SU-DHL-6 (cell line): ENCODE measurements at regions not wholly inside any gene's neighbourhood (a gene's known extent, or its start where the extent isn't known, plus 50 kb on each side); places are given as distances from the start of the nearest gene placed in this dataset.

ENCODE experiments used
- H2AFZ ChIP-seq: fragments of 200-600 bp; sonication (generic); 2 replicates; pipeline ENCODE4 v1.6.1; 2014; ENCODE audit warnings: low read depth, mild to moderate bottlenecking, moderate library complexity, mixed read lengths, antibody characterized with exemption, low read length; ENCODE audit not compliant: severe bottlenecking
- H3F3A ChIP-seq: fragments of 200-600 bp; shearing (Covaris generic); 2 replicates; pipeline ENCODE4 v1.6.0; 2016; ENCODE audit warnings: antibody characterized with exemption, mild to moderate bottlenecking; ENCODE audit not compliant: insufficient read depth
- H3K27ac ChIP-seq: fragments of 200-600 bp; sonication (generic); 2 replicates; pipeline ENCODE4 v1.5.1; 2016; ENCODE audit warnings: low read depth, mild to moderate bottlenecking, low read length, moderate library complexity, mixed read lengths
- H3K27me3 ChIP-seq: fragments of 200-600 bp; sonication (generic), shearing (Covaris generic); 2 replicates; pipeline ENCODE4 v1.6.0; 2014; ENCODE audit warnings: mild to moderate bottlenecking, low read length
- H3K36me3 ChIP-seq: fragments of 200-600 bp; sonication (generic); 2 replicates; pipeline ENCODE4 v1.6.1; 2014; ENCODE audit warnings: mild to moderate bottlenecking, low read length, mixed read lengths
- H3K4me2 ChIP-seq: fragments of 300-600, 200-600 bp; shearing (Covaris generic), sonication (generic); 2 replicates; pipeline ENCODE4 v1.6.0; 2014; ENCODE audit warnings: low read length, low read depth, mild to moderate bottlenecking; ENCODE audit not compliant: poor library complexity, severe bottlenecking
- H3K4me3 ChIP-seq: fragments of 200-600 bp; sonication (generic); 2 replicates; pipeline ENCODE4 v1.5.1; 2014; ENCODE audit warnings: antibody characterized with exemption, low read length, mild to moderate bottlenecking, mixed read lengths; ENCODE audit not compliant: insufficient read depth, poor library complexity, severe bottlenecking
- H3K79me2 ChIP-seq: fragments of 200-600 bp; sonication (generic); 2 replicates; pipeline ENCODE4 v1.6.1; 2014; ENCODE audit warnings: mild to moderate bottlenecking, low read length, moderate library complexity; ENCODE audit not compliant: insufficient read depth
- H3K9ac ChIP-seq: fragments of 200-600 bp; sonication (generic); 2 replicates; pipeline ENCODE4 v1.7.0; 2014; ENCODE audit warnings: mild to moderate bottlenecking, low read length
- H3K9me2 ChIP-seq: fragments of 200-600 bp; sonication (generic); replicated peaks from 2 replicates; pipeline ENCODE4 v1.6.1; 2014; ENCODE audit warnings: low read length; ENCODE audit not compliant: insufficient read depth
- H3K9me3 ChIP-seq: fragments of 200-600 bp; sonication (generic); 2 replicates; pipeline ENCODE4 v1.6.1; 2014; ENCODE audit warnings: low read length, mixed read lengths; ENCODE audit not compliant: insufficient read depth
- H4K20me1 ChIP-seq: fragments of 200-600 bp; sonication (generic); 2 replicates; pipeline ENCODE4 v1.6.1; 2014; ENCODE audit warnings: low read depth, mild to moderate bottlenecking, antibody characterized with exemption, low read length, moderate library complexity, mixed read lengths
- EZH2phosphoT487 ChIP-seq: fragments of 200-600 bp; sonication (generic), shearing (Covaris generic); conservative IDR thresholded peaks from 2 replicates; pipeline ENCODE4 v1.6.1; 2018; ENCODE audit warnings: mild to moderate bottlenecking, antibody characterized with exemption, low read length, moderate library complexity, mixed read lengths
- TF ChIP-seq, protein P1 (sequence below): fragments of 200-600 bp; sonication (generic); IDR thresholded peaks from one replicate; pipeline ENCODE4 v1.5.1; 2017; ENCODE audit warnings: antibody characterized with exemption, mild to moderate bottlenecking, low read length, moderate library complexity; ENCODE audit not compliant: insufficient read depth, poor library complexity, severe bottlenecking

DNA sequence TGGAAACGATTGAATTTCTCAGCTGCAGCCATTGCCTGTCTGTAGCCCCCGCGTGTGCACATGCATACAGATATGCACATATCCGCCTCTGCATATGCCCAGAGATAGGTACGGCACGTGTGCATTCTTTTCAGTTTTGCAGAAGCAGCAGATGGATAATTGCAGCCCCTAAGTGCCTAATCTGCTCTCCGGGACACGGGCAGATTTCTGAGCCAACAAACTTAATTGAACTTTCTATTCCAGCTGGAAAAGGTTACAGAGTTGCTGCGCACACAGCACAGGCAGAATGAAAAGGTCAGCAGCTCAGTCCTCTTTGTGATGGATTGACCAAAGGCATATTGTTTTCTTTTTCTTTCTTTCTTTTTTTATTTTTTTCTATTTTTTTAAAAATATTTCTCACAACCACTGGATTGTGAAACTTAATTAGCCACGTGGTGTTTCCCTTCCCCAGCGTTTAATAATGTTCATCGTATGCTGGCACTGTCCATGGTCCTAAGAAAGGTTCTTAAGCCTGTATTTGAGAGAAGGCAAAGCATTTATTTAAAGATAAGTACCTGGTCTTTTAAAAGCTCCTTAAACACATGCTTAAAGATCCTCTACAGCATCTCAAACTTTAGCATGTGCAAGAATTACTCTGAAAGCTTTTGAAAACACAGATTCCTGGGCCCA lies 270.2 kb upstream of the BRINP1 start:
- no peaks in the 10 kb centered on the region for H4K20me1 ChIP-seq
- no peaks in the 10 kb centered on the region for H3F3A ChIP-seq
- H3K9ac ChIP-seq: no peak overlapping the region
- no peak overlapping the region for H2AFZ ChIP-seq
- no peak overlapping the region for H3K4me3 ChIP-seq
- H3K27ac ChIP-seq: no peak overlapping the region
- H3K36me3 ChIP-seq: no peaks in the 10 kb centered on the region
- H3K4me2 ChIP-seq: no peak overlapping the region
- no peaks in the 10 kb centered on the region for H3K9me2 ChIP-seq
- no peaks in the 10 kb centered on the region for H3K27me3 ChIP-seq
- TF ChIP-seq EZH2phosphoT487: no peak
- TF ChIP-seq, protein P1, sequence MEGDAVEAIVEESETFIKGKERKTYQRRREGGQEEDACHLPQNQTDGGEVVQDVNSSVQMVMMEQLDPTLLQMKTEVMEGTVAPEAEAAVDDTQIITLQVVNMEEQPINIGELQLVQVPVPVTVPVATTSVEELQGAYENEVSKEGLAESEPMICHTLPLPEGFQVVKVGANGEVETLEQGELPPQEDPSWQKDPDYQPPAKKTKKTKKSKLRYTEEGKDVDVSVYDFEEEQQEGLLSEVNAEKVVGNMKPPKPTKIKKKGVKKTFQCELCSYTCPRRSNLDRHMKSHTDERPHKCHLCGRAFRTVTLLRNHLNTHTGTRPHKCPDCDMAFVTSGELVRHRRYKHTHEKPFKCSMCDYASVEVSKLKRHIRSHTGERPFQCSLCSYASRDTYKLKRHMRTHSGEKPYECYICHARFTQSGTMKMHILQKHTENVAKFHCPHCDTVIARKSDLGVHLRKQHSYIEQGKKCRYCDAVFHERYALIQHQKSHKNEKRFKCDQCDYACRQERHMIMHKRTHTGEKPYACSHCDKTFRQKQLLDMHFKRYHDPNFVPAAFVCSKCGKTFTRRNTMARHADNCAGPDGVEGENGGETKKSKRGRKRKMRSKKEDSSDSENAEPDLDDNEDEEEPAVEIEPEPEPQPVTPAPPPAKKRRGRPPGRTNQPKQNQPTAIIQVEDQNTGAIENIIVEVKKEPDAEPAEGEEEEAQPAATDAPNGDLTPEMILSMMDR: no peak
- no peaks in the 10 kb centered on the region for H3K79me2 ChIP-seq
- H3K9me3 ChIP-seq: no peaks in the 10 kb centered on the region

DNA sequence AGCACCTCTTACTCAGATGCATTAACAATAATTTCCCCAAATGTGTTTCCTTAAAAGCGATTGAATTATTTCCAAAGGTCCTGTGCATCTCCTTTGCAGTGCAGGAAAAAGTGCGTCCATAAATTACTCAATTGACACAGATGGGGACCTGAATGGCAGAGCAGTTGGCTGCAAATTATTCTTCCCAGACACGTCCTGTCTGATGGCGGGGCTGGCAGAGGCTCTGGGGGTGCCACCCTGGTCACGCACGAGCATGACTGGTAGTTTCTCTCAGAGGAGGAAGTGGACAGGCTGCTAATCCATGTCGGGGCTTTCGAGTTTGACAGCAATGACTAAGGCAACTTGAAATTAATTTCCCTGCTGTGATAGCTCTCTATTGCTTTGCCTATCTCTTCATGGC lies 264.8 kb upstream of the BRINP1 start:
- H3K36me3 ChIP-seq: no peaks in the 10 kb centered on the region
- H2AFZ ChIP-seq: no peak overlapping the region
- no peak overlapping the region for H3K9ac ChIP-seq
- no peaks in the 10 kb centered on the region for H3K27me3 ChIP-seq
- H3K4me2 ChIP-seq: no peak overlapping the region
- H3K9me2 ChIP-seq: no peaks in the 10 kb centered on the region
- H3F3A ChIP-seq: no peaks in the 10 kb centered on the region
- H3K27ac ChIP-seq: no peak overlapping the region
- TF ChIP-seq, protein P1: no peak
- TF ChIP-seq EZH2phosphoT487: no peak
- H4K20me1 ChIP-seq: no peaks in the 10 kb centered on the region
- no peaks in the 10 kb centered on the region for H3K9me3 ChIP-seq
- no peaks in the 10 kb centered on the region for H3K79me2 ChIP-seq
- H3K4me3 ChIP-seq: no peak overlapping the region

DNA sequence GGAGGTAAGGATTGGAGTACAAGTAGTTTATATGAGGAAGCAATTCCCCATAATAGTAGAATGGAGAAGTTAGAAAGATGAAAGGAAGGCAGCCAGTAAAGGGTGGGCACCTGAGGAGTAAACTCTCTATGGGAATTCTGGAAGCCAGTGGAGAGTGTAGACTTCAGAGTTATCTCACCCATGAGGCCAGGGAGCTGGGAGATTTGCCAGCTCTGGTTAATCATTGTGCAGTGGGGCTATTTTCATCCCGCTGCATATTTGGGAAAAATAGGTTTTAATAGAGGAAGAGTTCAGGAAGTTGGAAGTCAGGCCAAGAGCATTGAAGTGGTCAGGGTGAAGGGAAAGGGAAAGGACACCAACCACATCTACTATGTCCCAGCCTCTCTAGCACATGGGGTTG lies 242.3 kb upstream of the BRINP1 start:
- no peaks in the 10 kb centered on the region for H3K9me3 ChIP-seq
- H3K27ac ChIP-seq: no peak overlapping the region
- H3K79me2 ChIP-seq: no peaks in the 10 kb centered on the region
- H3K9ac ChIP-seq: no peak overlapping the region
- no peaks in the 10 kb centered on the region for H4K20me1 ChIP-seq
- H3K9me2 ChIP-seq: no peaks in the 10 kb centered on the region
- H3K4me2 ChIP-seq: no peak overlapping the region
- TF ChIP-seq, protein P1: no peak
- no peak for TF ChIP-seq EZH2phosphoT487
- no peaks in the 10 kb centered on the region for H3K27me3 ChIP-seq
- no peaks in the 10 kb centered on the region for H3F3A ChIP-seq
- H3K36me3 ChIP-seq: no peaks in the 10 kb centered on the region
- H2AFZ ChIP-seq: no peak overlapping the region
- no peak overlapping the region for H3K4me3 ChIP-seq
